NCI-H187 (cell line): ENCODE measurements at regions not wholly inside any gene's neighbourhood (a gene's known extent, or its start where the extent isn't known, plus 50 kb on each side); places are given as distances from the start of the nearest gene placed in this dataset.

Experiments used
- DNase-seq, 2 experiments: peaks; one replicate each; lab custom pipeline; 2025; lab: John Stamatoyannopoulos, UW

- no peak for DNase-seq
These were observed 1540.6 kb upstream of the GBE1 start for GRCh38 chr3:83302091-83302490.

GRCh38 chr3:83317605-83318004 lies 1556.2 kb upstream of the GBE1 start:
- DNase-seq, result no peak

- no peak for DNase-seq
These were observed 1559.3 kb upstream of the GBE1 start for GRCh38 chr3:83320726-83321125.

DNA sequence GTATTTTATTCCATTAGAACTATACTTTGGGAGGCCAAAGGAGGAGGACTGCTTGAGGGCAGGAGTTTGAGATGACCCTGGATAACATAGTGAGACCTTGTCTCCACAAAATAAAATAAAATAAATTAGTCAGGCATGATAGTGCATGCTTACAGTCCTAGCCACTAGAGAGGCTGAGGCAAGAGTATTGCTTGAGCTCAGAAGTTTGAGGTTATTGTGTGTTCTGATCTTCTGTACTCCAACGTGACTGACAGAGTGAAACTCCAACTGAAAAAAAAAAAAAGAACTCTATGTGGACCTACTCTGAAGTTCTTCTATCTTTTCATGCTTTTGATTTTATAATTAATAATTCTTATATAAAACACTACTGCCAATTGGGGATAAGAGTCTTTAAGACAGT lies 1560.0 kb upstream of the GBE1 start:
- no peak for DNase-seq

- no peak for DNase-seq
These were observed 1560.4 kb upstream of the GBE1 start for GRCh38 chr3:83321891-83322290.

- DNase-seq, result no peak
These were observed 1592.8 kb upstream of the GBE1 start for GRCh38 chr3:83354205-83354604.

- no peak for DNase-seq
These were observed 1565.5 kb upstream of the CADM2 start for GRCh38 chr3:83393276-83393675.

DNA sequence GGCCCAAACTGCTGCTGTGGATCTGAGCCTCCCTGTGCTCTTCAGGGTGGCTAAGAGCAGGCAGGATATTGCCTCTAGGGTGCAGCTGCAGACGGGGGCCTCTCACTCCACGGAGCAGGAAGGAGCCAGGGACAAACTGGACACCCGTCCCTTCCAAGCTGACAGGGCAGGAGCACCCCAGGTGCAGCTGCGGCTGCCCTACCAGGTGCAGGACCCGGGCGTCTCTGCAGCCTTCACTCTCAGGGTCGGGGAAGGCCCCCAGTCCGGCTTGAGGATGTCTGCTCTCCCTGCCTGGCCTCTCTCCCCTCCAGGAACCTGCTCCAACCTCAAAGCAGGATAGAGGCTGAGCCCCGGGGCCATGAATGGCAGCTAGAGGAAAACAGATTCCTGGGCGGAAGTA lies 1554.9 kb upstream of the CADM2 start:
- DNase-seq, result no peak

DNA sequence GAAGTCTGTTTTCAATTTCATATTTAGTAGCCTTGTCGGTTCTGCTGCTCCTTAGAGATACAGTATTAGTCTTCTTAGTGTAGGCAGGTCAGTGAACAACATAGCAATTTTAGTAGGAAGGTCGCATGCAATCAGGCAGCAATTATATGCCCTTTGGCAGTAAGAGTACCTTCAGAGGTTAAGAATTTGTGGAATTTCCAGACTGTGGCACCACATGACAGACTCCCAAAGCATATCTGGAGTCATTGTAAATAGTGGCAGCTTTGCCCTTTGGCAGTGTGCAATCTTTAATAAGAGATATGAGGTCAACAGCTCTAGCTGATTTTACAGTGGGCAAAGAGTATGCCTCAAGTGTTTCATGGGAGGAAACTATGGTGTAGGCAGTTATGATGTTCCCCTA lies 1532.5 kb upstream of the CADM2 start:
- no peak for DNase-seq

DNA sequence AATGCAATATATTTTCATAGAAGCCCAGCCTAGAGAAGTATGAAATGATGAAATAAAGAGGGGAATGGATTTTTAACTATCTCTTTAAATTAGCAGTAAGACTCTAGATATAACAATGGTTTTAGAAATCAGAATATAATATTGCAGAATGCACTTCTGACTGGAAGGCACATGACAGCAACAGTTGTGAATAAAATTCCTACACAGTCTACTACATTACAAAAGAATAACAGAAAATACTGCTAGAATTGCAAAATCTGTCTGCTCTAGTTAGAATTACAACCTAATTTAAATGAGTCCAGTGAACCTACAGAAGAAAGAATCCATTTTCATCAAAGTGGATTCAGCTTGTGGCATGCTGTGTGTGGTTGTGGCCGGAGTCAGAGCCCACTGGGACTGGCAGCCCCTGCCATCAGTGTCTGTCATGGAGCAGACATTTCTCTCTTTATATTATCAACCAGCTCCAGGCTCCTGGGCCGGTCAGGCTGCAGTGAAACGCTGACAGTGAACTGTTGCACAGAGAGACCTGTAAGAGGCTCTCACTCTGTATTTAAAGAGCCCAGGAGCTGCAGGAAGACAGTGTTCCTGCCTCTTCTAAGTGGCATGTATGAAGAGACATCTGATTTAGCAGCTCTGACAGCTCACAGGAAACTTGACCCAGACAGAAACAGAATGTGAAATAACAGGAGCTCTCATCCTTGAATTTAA lies 1523.8 kb upstream of the CADM2 start:
- DNase-seq, result no peak

GRCh38 chr3:83438188-83438587 lies 1520.6 kb upstream of the CADM2 start:
- no peak for DNase-seq

DNA sequence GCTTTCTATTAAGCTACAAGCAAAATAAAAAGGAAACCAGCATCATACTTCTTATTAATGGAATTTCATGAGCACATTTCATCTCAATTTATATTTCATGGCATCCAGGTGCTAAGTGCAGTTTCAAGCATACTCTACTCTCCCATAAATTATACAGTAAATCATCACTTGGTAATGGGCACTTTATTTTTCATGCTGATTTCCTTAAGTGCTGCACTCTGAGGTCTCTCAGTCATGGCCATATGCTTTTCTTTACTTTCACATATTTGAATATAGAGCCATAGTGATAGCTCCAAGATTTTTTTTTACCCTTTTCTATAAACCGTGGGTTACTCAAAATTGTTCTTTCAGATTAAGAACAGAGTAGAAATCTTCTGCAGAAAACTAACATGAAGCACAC lies 1505.7 kb upstream of the CADM2 start:
- peak; percentile 1 to 7 for DNase-seq

DNA sequence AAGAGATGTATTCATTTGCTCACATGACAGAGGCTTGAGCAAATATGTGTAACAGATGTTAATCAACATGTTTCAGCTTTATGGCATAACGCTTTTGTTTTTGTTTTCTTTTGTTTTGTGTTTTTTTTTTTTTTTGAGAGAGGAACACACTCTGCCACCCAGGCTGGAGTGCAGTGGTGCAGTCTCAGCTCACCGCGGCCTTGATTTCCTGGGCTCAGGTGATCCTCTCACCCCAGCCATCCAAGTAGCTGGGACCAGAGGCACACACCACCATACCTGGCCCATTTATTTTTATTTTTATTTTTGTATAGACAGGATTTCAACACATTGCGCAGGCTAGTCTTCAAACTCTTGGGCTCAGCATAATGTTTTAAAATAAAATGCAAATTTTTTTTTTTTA lies 1504.4 kb upstream of the CADM2 start:
- no peak for DNase-seq

GRCh38 chr3:83457551-83457950 lies 1501.2 kb upstream of the CADM2 start:
- DNase-seq, result no peak

DNA sequence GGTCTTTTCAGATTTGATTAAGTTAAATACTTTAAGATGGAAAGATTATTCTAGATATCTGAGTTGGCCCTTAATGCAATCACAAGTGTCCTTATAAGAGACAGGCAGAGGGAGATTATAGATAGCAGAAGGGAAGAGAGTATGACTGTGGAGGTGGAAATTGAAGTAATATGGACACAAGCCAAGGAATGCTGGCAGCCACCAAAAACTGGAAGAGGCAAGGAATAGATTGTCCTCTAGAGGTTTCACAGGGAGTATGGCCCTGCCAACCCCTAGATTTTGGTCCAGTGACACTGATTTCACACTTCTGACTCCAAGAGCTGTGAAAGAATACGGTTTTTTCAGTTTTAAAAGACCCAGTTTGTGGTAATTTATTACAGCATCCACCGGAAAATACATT lies 1498.7 kb upstream of the CADM2 start:
- no peak for DNase-seq

DNA sequence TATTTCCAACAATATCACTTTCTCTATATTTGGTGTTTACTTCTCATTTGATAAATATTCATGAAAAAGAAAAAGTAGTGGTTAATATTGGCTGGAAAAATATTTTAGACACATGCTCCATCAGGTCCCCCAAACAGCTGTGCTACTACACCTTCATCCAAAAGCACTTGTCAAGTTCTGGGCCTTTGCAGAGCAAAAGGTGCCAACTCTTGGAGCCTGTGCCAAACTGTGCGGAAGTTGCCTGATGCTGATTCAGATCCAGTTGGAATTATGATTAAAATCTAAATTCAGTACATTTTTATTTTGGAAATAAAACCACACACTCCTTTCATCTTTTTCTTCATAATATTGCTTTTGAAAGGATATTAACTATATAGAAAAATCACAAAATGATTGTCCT lies 1497.4 kb upstream of the CADM2 start:
- no peak for DNase-seq

GRCh38 chr3:83477563-83477962 lies 1481.2 kb upstream of the CADM2 start:
- no peak for DNase-seq

GRCh38 chr3:83482402-83483070 lies 1476.3 kb upstream of the CADM2 start:
- no peak for DNase-seq

DNA sequence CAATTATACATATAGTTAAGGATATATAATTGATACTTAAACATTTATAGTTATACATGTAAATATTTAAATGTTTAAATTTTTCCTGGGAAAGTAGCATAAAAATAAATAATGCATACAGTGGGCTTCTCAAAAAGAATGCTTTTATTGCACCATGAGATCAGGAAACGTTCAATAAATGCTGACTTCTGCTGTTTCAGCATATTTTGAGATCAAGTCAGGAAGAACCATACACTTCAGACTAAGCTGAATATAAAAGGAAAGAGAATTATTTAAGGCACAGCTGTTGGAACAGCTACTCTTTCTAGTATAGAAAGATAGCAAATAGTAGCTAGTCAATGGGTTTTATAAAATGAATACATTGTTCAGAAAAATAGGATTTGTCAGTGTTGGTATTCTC lies 1462.3 kb upstream of the CADM2 start:
- DNase-seq, result no peak

- no peak for DNase-seq
These were observed 1460.3 kb upstream of the CADM2 start for GRCh38 chr3:83498361-83499016.

DNA sequence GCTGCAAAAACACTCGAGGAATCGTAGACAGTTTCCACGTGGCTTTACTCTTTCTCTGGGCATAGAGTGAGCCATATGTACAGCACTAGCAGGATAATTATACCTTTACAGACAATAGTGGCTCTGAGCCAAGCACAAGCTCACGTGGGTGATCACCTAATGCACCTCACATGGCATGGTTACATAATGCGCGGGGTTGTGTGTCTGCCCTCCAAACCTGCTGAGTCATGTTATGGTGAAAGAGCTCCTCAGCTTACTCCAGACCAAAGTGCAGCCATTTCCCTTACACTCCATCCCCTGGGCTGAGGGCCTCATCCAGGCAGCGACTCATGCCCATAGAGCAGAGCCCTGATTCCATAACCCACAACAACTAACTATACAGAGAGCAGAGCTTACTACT lies 1458.4 kb upstream of the CADM2 start:
- no peak for DNase-seq

DNA sequence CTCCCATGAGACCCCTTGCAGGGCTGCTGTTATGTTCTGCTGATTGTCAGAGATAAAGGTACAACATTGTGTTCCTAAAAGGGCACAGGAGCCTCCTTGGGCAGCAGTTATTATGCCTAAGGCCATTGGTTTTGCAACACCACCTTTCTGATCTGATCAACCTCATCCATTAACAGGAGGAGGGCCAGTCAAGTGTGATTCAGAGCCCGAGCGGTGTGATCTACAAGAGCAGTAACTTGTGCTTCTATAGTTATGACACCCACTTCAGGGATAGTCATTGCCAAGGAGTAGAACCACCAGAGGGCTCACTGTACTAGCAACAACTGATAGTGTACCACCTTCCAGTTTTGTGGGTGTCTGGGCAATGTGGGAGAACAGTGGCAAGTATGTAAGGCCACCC lies 1457.9 kb upstream of the CADM2 start:
- DNase-seq, result no peak

- no peak for DNase-seq
These were observed 1445.7 kb upstream of the CADM2 start for GRCh38 chr3:83513051-83513450.
